ENCODE measurements at regions not wholly inside any gene's neighbourhood (a gene's known extent, or its start where the extent isn't known, plus 50 kb on each side); places are given as distances from the start of the nearest gene placed in this dataset.

GRCh38 chr16:72576189-72576588 is 404.2 kb upstream of the PMFBP1 start:
- H3K27me3 ChIP-seq (ENCODE audit: control insufficient read depth, insufficient read depth, low read length), result no peaks in the 10 kb centered on the region
- H3K4me3 ChIP-seq (ENCODE audit: low read length), result no peak overlapping the region
- H3K9ac ChIP-seq (ENCODE audit: low read length), result no peak overlapping the region
- no peak overlapping the region for H3K27ac ChIP-seq (ENCODE audit: low read depth, low read length)
- no peaks in the 10 kb centered on the region for H3K4me1 ChIP-seq (ENCODE audit: control insufficient read depth, insufficient read depth, low read length)
- H3K36me3 ChIP-seq (ENCODE audit: control insufficient read depth, insufficient read depth, low read length), result no peaks in the 10 kb centered on the region

- Histone ChIP-seq H3K27me3 (ENCODE audit: control insufficient read depth, insufficient read depth, low read length) (no peaks in the 10 kb centered on the region), H3K27ac (ENCODE audit: low read depth, low read length) (no peak overlapping the region), H3K9ac (ENCODE audit: low read length) (no peak overlapping the region), H3K4me3 (ENCODE audit: low read length) (no peak overlapping the region), H3K4me1 (ENCODE audit: control insufficient read depth, insufficient read depth, low read length) (no peaks in the 10 kb centered on the region), H3K36me3 (ENCODE audit: control insufficient read depth, insufficient read depth, low read length) (no peaks in the 10 kb centered on the region)
Measured at GRCh38 chr16:72569677-72570076, 397.7 kb upstream of the PMFBP1 start.

GRCh38 chr16:72568502-72568901 is 396.5 kb upstream of the PMFBP1 start:
- Histone ChIP-seq H3K4me1 (ENCODE audit: control insufficient read depth, insufficient read depth, low read length) (no peaks in the 10 kb centered on the region), H3K36me3 (ENCODE audit: control insufficient read depth, insufficient read depth, low read length) (no peaks in the 10 kb centered on the region), H3K27ac (ENCODE audit: low read depth, low read length) (no peak overlapping the region), H3K4me3 (ENCODE audit: low read length) (no peak overlapping the region), H3K9ac (ENCODE audit: low read length) (no peak overlapping the region), H3K27me3 (ENCODE audit: control insufficient read depth, insufficient read depth, low read length) (no peaks in the 10 kb centered on the region)

- no peak overlapping the region for H3K27ac ChIP-seq (ENCODE audit: low read depth, low read length)
- no peak overlapping the region for H3K9ac ChIP-seq (ENCODE audit: low read length)
- no peaks in the 10 kb centered on the region for H3K36me3 ChIP-seq (ENCODE audit: control insufficient read depth, insufficient read depth, low read length)
- no peak overlapping the region for H3K4me3 ChIP-seq (ENCODE audit: low read length)
- H3K4me1 ChIP-seq (ENCODE audit: control insufficient read depth, insufficient read depth, low read length), result no peaks in the 10 kb centered on the region
- H3K27me3 ChIP-seq (ENCODE audit: control insufficient read depth, insufficient read depth, low read length), result no peaks in the 10 kb centered on the region
Measured at GRCh38 chr16:72566174-72566573, 394.2 kb upstream of the PMFBP1 start.

DNA sequence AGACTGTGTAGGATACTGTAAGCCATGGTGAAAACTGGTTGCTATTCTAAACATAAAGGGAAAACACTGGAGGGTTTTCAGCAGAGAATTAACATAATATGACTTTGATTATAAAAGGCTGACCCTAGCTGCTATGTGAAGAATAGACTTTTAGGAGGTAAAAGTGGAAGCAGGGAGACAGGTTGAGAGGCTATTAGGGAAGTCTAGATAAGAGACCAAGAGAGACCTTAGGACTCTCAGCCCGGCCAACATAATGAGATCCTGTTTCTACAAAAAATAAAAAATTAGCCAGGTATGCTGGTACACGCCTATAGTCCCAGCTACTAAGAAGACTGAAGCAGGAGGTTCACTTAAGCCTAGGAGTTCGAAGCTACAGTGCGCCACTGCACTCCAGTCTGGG is 393.2 kb upstream of the PMFBP1 start:
- Histone ChIP-seq H3K4me3 (ENCODE audit: low read length) (no peak overlapping the region), H3K4me1 (ENCODE audit: control insufficient read depth, insufficient read depth, low read length) (no peaks in the 10 kb centered on the region), H3K27me3 (ENCODE audit: control insufficient read depth, insufficient read depth, low read length) (no peaks in the 10 kb centered on the region), H3K9ac (ENCODE audit: low read length) (no peak overlapping the region), H3K27ac (ENCODE audit: low read depth, low read length) (no peak overlapping the region), H3K36me3 (ENCODE audit: control insufficient read depth, insufficient read depth, low read length) (no peaks in the 10 kb centered on the region)

- no peak overlapping the region for H3K9ac ChIP-seq (ENCODE audit: low read length)
- H3K36me3 ChIP-seq (ENCODE audit: control insufficient read depth, insufficient read depth, low read length), result no peaks in the 10 kb centered on the region
- H3K27ac ChIP-seq (ENCODE audit: low read depth, low read length), result no peak overlapping the region
Measured at GRCh38 chr16:72560617-72561016, 388.7 kb upstream of the PMFBP1 start.

DNA sequence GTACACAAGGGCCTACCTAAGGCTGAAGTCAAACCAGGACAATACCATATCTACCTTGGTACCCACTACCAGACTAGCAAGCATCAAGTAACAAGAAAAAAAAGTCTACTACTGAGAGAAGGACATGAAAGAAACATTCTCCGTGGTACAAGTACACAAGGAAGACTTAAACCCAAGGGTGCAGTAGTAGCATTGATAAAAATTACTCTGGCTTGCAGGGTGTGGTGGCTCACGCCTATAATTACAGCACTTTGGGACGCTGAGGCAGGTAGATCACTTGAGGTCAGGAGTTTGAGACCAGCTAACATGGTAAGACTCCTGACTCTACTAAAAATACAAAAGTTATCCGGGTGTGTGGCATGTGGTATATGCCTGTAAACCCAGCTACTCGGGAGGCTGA is 386.5 kb upstream of the PMFBP1 start:
- no peaks in the 10 kb centered on the region for H3K36me3 ChIP-seq (ENCODE audit: control insufficient read depth, insufficient read depth, low read length)
- H3K4me1 ChIP-seq (ENCODE audit: control insufficient read depth, insufficient read depth, low read length), result no peaks in the 10 kb centered on the region
- H3K27ac ChIP-seq (ENCODE audit: low read depth, low read length), result no peak overlapping the region
- H3K27me3 ChIP-seq (ENCODE audit: control insufficient read depth, insufficient read depth, low read length), result no peaks in the 10 kb centered on the region
- H3K9ac ChIP-seq (ENCODE audit: low read length), result no peak overlapping the region
- H3K4me3 ChIP-seq (ENCODE audit: low read length), result no peak overlapping the region

More at GRCh38 chr16:72560617-72561016, 388.7 kb upstream of the PMFBP1 start:
- Histone ChIP-seq H3K4me1 (ENCODE audit: control insufficient read depth, insufficient read depth, low read length) (no peaks in the 10 kb centered on the region), H3K4me3 (ENCODE audit: low read length) (no peak overlapping the region), H3K27me3 (ENCODE audit: control insufficient read depth, insufficient read depth, low read length) (no peaks in the 10 kb centered on the region)

GRCh38 chr16:72554935-72555334 is 383.0 kb upstream of the PMFBP1 start:
- H3K27ac ChIP-seq (ENCODE audit: low read depth, low read length), result no peak overlapping the region
- H3K4me3 ChIP-seq (ENCODE audit: low read length), result no peak overlapping the region
- no peaks in the 10 kb centered on the region for H3K27me3 ChIP-seq (ENCODE audit: control insufficient read depth, insufficient read depth, low read length)
- no peaks in the 10 kb centered on the region for H3K36me3 ChIP-seq (ENCODE audit: control insufficient read depth, insufficient read depth, low read length)
- no peaks in the 10 kb centered on the region for H3K4me1 ChIP-seq (ENCODE audit: control insufficient read depth, insufficient read depth, low read length)
- no peak overlapping the region for H3K9ac ChIP-seq (ENCODE audit: low read length)

DNA sequence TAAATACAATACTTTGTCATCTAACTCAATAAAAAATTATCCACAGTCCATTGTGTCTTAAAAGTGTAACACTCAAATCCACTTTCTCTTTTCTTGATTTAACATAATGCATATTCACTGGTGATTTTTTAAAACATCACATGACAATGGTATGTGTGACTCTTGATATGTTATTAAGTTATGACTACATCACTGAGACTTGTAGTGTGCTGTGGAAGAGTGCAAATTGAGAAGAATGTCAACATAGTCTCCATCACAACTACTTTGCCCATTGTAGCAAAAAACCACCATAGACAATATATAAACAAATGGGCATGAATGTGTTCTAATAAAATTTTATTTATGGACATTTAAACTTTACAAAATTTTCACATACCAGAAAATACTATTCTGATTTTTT is 380.7 kb upstream of the PMFBP1 start:
- Histone ChIP-seq H3K4me1 (ENCODE audit: control insufficient read depth, insufficient read depth, low read length) (no peaks in the 10 kb centered on the region), H3K36me3 (ENCODE audit: control insufficient read depth, insufficient read depth, low read length) (no peaks in the 10 kb centered on the region), H3K9ac (ENCODE audit: low read length) (no peak overlapping the region), H3K27me3 (ENCODE audit: control insufficient read depth, insufficient read depth, low read length) (no peaks in the 10 kb centered on the region), H3K27ac (ENCODE audit: low read depth, low read length) (no peak overlapping the region), H3K4me3 (ENCODE audit: low read length) (no peak overlapping the region)

- Histone ChIP-seq H3K4me3 (ENCODE audit: low read length) (no peak overlapping the region), H3K27me3 (ENCODE audit: control insufficient read depth, insufficient read depth, low read length) (no peaks in the 10 kb centered on the region), H3K4me1 (ENCODE audit: control insufficient read depth, insufficient read depth, low read length) (no peaks in the 10 kb centered on the region), H3K27ac (ENCODE audit: low read depth, low read length) (no peak overlapping the region), H3K9ac (ENCODE audit: low read length) (no peak overlapping the region), H3K36me3 (ENCODE audit: control insufficient read depth, insufficient read depth, low read length) (no peaks in the 10 kb centered on the region)
Measured at GRCh38 chr16:72551649-72552048, 379.7 kb upstream of the PMFBP1 start.

DNA sequence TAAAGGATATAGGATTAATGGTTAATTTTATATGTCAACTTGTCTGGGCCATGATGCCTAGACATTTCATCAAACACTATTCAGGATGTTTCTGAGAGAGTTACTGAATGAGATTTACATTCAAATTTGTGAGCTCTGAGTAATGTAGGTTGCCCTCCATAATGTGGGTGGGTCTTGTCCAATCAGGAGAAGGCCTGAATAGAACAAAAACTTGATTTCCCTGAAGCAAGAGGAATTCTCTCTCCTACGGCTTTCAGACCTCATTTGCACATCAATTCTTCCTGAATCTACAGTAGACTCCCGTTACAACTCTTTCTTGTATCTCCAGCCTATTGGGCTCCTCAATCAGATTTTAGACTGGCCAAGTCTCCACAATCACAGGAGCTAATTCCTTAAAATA is 377.9 kb upstream of the PMFBP1 start:
- H3K4me3 ChIP-seq (ENCODE audit: low read length), result no peak overlapping the region
- no peaks in the 10 kb centered on the region for H3K4me1 ChIP-seq (ENCODE audit: control insufficient read depth, insufficient read depth, low read length)
- no peak overlapping the region for H3K9ac ChIP-seq (ENCODE audit: low read length)
- no peaks in the 10 kb centered on the region for H3K36me3 ChIP-seq (ENCODE audit: control insufficient read depth, insufficient read depth, low read length)
- H3K27ac ChIP-seq (ENCODE audit: low read depth, low read length), result no peak overlapping the region
- H3K27me3 ChIP-seq (ENCODE audit: control insufficient read depth, insufficient read depth, low read length), result no peaks in the 10 kb centered on the region

- Histone ChIP-seq H3K4me3 (ENCODE audit: low read length) (no peak overlapping the region), H3K27ac (ENCODE audit: low read depth, low read length) (no peak overlapping the region), H3K36me3 (ENCODE audit: control insufficient read depth, insufficient read depth, low read length) (no peaks in the 10 kb centered on the region), H3K27me3 (ENCODE audit: control insufficient read depth, insufficient read depth, low read length) (no peaks in the 10 kb centered on the region), H3K9ac (ENCODE audit: low read length) (no peak overlapping the region), H3K4me1 (ENCODE audit: control insufficient read depth, insufficient read depth, low read length) (no peaks in the 10 kb centered on the region)
Measured at GRCh38 chr16:72542102-72542501, 370.1 kb upstream of the PMFBP1 start.

GRCh38 chr16:72537664-72538063 is 365.7 kb upstream of the PMFBP1 start:
- Histone ChIP-seq H3K4me3 (ENCODE audit: low read length) (no peak overlapping the region), H3K9ac (ENCODE audit: low read length) (no peak overlapping the region), H3K27ac (ENCODE audit: low read depth, low read length) (no peak overlapping the region), H3K36me3 (ENCODE audit: control insufficient read depth, insufficient read depth, low read length) (no peaks in the 10 kb centered on the region), H3K27me3 (ENCODE audit: control insufficient read depth, insufficient read depth, low read length) (no peaks in the 10 kb centered on the region), H3K4me1 (ENCODE audit: control insufficient read depth, insufficient read depth, low read length) (no peaks in the 10 kb centered on the region)
